IPS DF 4.7 (cell line): ENCODE measurements at regions not wholly inside any gene's neighbourhood (a gene's known extent, or its start where the extent isn't known, plus 50 kb on each side); places are given as distances from the start of the nearest gene placed in this dataset.
A peak's percentile ranks its signal among the peaks of the same experiment; 100 is the strongest.

Experiments used
- DNase-seq: peaks from one replicate; pipeline ENCODE4 v3.0.0-alpha.2; 2013; ENCODE audit warnings: low spot score; ENCODE audit errors: extremely low read depth

DNA sequence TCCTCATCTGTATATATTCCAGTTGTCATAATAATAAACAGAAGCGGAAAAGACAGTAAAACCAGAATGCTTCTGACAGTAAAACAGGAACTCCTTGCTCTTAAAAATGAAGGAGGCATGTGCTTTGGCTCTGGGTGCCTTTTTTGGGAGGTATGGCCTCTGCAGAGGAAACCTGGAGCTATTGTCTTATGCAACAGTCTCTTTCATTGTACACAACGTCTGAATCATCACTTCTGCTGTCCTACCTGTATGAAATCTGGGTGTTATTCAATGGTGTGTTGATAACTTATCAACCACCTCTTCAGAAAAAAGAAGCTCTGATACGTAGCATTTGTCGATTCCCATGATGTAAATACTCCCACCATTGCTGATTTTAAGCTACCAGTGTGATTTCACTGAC, 64.8 kb downstream of the CDCA7 start:
- no peak for DNase-seq

DNA sequence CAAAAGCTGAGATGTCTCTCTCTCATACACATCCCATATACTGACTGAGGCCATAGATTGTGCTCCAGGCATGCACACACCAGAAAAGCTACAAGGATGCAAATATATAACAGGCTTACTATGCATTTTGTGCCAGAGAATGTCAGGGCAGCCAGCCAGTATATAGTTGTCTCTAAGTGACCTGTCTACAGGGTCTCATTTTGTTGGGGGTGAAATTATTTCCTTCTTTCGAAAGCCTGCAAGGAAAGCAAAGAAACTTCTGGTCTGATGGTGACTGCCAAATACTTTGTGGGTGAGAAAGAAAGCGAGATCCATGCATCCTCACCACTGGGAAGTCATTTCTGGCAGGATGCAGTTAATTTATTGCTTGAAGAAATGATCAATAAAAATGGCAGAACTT, 70.2 kb downstream of the CDCA7 start:
- no peak for DNase-seq

DNA sequence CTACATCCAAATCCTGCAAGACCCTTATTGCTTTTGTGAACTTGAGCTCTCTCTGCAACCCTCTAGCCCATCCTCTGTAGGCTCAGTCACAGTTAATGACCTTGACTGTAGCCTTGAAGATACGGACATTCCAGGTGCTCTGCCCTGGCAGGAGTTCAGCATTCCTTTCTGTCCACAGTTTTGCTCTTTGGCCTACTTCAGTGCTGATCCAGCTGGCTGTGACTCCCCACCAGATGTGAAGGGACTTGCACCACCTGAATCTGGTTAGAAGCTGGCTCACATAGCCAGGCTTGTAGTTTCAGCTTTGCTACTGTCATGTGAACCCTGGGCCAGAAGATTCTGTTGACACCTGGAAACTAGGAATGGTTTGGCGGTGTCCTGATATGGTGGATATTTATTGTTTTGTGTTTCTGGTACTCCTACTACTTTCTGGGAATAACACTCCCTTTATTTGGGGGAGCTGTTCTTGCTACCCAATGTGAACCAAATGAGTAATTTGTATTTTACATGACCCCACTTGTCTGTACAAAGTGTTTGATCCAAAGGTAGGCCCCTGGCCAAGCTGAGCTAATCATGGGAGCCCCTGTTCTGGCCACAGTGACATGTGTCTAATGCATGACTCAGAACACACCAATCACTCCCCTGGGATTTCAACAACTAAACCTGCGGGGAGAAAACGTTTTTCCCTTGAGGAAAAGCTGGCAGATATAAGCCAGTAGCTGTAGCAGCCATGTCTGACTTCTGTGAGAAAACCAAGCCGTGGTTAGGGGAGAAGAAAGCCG, 73.4 kb downstream of the CDCA7 start:
- no peak for DNase-seq

- DNase-seq = no peak
These were observed 76.5 kb downstream of the CDCA7 start for GRCh38 chr2:173431191-173431590.

DNA sequence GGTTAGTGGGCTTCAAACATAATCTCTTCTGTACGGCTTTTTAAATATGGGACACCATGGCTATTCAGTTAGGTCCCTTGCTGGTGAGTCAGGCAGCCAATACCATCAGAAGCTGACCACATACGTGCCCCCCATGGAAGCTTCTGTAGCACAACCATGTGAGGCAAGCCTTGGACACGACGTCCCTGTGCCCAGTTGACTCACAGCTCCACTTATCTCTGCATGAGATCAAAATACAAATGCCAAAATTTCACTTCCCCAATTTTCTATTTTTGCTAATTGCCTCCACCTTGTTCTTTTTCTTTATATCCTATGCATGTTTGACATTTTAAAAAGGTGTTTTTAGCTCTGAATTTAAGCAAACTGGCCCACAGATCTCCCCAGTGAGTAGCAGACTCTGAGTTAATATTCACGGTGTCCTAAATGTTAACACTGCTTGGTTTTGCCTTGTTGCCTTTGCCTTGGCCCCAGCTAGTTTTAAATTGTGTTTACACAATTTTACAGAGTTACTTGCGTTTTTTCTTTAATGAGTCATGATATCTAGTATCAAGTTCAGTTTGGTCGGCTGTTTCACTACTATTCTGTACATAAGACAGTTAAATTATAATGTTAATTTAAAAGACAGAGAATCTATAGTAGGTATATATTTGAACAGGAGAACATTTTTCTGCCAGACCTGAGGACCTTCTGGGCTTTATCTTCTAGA, 77.5 kb downstream of the CDCA7 start:
- DNase-seq = no peak

- no peak for DNase-seq
These were observed 80.3 kb downstream of the CDCA7 start for GRCh38 chr2:173434762-173435569.

GRCh38 chr2:173435574-173435973, 80.9 kb downstream of the CDCA7 start:
- DNase-seq = no peak

DNA sequence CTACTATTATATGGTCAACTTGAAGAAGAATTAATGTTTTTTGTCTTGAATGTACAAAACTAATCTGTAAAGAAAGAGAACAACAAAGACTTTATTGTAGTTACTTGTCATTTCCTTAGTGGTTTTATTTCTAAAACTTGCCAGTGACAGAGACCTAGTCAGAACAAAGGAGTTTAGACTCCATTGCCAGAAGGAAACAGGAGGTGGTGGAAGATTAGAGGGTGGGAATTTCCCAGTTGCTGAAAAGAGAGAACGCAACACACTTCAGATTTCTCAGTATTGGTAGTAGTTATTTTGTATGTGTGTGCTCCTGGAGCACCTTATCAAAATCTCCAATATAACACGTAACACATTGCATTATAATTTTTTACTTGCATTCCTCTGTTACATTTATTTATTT, 81.4 kb downstream of the CDCA7 start:
- DNase-seq = no peak

GRCh38 chr2:173441222-173441621, 86.5 kb downstream of the CDCA7 start:
- no peak for DNase-seq

- no peak for DNase-seq
These were observed 87.9 kb downstream of the CDCA7 start for GRCh38 chr2:173442542-173442941.

DNA sequence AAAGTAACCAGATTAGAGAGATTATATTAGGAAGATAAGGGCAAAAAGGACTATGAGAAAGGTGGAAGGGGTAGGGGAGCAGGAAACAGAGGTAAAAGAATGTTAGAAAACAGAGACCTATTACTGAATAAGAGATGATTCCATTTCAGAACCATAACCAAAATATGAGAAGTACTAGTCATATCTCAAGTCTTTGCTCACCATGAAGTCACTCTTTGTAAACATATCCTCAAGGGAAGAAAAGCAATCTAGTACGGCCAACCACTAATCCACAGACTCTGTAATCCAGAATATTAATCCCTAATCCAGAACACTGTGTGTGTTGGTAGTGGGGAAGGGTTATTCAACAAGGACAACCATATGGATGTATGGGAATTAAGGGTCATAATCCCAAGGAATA, 92.0 kb downstream of the CDCA7 start:
- no peak for DNase-seq

- peak; percentile 90 for DNase-seq
These were observed 94.3 kb downstream of the CDCA7 start for GRCh38 chr2:173448938-173449471.

DNA sequence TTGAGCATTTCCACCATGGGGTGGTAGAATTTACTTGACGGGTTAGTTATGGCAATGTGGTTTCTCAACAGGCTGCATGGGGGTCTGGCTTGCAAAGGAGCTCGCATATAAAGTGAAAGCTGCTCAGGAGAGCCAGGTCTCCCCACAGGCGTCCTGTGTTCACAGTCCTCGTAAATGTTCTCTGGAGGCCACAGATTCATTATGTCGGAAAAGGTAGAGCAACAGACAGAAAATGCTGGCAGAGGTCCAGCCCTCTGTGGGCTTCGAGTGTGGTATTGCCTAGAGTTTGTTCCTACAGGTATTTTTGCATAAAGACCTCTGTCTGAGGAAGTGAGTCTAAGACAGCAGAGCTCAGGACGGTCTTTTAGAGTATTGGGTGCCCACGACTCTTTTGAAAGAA, 96.4 kb downstream of the CDCA7 start:
- no peak for DNase-seq

GRCh38 chr2:173451941-173452340, 97.3 kb downstream of the CDCA7 start:
- DNase-seq = no peak

GRCh38 chr2:173452416-173452815, 97.7 kb downstream of the CDCA7 start:
- no peak for DNase-seq

GRCh38 chr2:173456960-173457359, 102.3 kb downstream of the CDCA7 start:
- no peak for DNase-seq

- DNase-seq = no peak
These were observed 102.7 kb downstream of the CDCA7 start for GRCh38 chr2:173457366-173457765.

- no peak for DNase-seq
These were observed 104.5 kb downstream of the CDCA7 start for GRCh38 chr2:173458991-173459780.

DNA sequence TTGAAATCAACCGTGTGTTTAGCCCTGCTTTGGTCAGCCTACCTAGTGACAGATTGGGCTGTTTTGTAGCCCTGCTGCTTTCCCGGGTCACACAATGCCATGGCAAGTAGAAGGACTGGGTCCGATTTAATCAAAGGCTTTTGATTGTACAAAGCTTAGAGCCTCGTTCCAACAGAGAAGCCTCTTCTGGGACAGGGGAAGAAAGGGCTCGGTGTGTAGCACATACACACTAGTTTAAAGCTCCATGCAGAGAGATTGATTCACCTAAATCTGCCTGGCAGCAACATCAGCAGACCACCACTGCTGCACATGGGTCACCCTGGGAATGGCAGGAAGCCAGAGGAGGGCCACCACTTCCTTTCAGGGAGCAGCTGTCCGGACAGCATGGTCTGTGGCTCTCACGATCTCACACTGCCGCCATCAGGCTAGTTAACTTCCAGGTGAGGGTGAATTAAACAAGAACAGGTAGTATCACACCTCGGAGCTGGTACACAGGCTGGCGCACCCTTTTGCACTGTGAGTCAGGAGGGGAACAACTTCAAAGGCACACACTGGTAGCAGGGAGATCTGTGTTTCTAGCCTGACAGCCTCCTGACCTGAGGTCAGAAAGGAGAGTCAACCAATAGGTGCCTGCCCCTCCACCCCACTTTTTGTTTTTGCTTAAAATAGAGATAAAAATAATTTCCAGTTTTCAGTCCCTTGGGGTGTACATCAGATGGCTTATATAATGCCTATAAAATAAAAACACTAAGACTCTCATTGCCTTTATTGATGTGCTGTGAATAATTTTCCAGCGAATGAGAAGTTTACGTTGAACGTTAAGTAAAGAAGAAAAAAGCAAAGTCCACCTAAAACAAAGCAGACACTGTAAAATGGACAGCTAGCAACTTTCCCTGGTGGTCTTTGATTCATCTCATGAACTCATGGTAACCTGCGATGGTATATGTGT, 108.5 kb downstream of the CDCA7 start:
- DNase-seq = no peak

GRCh38 chr2:173463846-173464245, 109.2 kb downstream of the CDCA7 start:
- DNase-seq = no peak
